ENCODE measurements at regions not wholly inside any gene's neighbourhood (a gene's known extent, or its start where the extent isn't known, plus 50 kb on each side); places are given as distances from the start of the nearest gene placed in this dataset.

- no peak for DNase-seq (ENCODE audit: low read depth, low spot score)
These were observed 540.9 kb downstream of the RNF144A start for GRCh38 chr2:7458066-7458465.

GRCh38 chr2:7467782-7468447, 550.7 kb downstream of the RNF144A start:
- DNase-seq (ENCODE audit: low read depth, low spot score) = no peak

- no peak for DNase-seq (ENCODE audit: low read depth, low spot score)
These were observed 551.2 kb downstream of the RNF144A start for GRCh38 chr2:7468448-7468828.

GRCh38 chr2:7468955-7469354, 551.7 kb downstream of the RNF144A start:
- DNase-seq (ENCODE audit: low read depth, low spot score) = no peak

- no peak for DNase-seq (ENCODE audit: low read depth, low spot score)
These were observed 554.0 kb downstream of the RNF144A start for GRCh38 chr2:7471185-7471584.

- no peak for DNase-seq (ENCODE audit: low read depth, low spot score)
These were observed 555.3 kb downstream of the RNF144A start for GRCh38 chr2:7472465-7472864.

GRCh38 chr2:7473135-7473771, 556.0 kb downstream of the RNF144A start:
- DNase-seq (ENCODE audit: low read depth, low spot score) = no peak

- DNase-seq (ENCODE audit: low read depth, low spot score) = no peak
These were observed 559.2 kb downstream of the RNF144A start for GRCh38 chr2:7476371-7476770.

- DNase-seq (ENCODE audit: low read depth, low spot score) = no peak
These were observed 562.4 kb downstream of the RNF144A start for GRCh38 chr2:7479603-7480002.

GRCh38 chr2:7480431-7480830, 563.2 kb downstream of the RNF144A start:
- no peak for DNase-seq (ENCODE audit: low read depth, low spot score)

- DNase-seq (ENCODE audit: low read depth, low spot score) = no peak
These were observed 573.5 kb downstream of the RNF144A start for GRCh38 chr2:7490672-7491071.

- no peak for DNase-seq (ENCODE audit: low read depth, low spot score)
These were observed 575.5 kb downstream of the RNF144A start for GRCh38 chr2:7492719-7493118.

- no peak for DNase-seq (ENCODE audit: low read depth, low spot score)
These were observed 580.0 kb downstream of the RNF144A start for GRCh38 chr2:7497178-7497577.

GRCh38 chr2:7499018-7499417, 581.8 kb downstream of the RNF144A start:
- DNase-seq (ENCODE audit: low read depth, low spot score) = no peak

- DNase-seq (ENCODE audit: low read depth, low spot score) = no peak
These were observed 585.1 kb downstream of the RNF144A start for GRCh38 chr2:7502336-7502735.

- DNase-seq (ENCODE audit: low read depth, low spot score) = no peak
These were observed 591.2 kb downstream of the RNF144A start for GRCh38 chr2:7508296-7508943.

- no peak for DNase-seq (ENCODE audit: low read depth, low spot score)
These were observed 593.1 kb downstream of the RNF144A start for GRCh38 chr2:7510353-7510752.

GRCh38 chr2:7513834-7514233, 596.6 kb downstream of the RNF144A start:
- no peak for DNase-seq (ENCODE audit: low read depth, low spot score)

- DNase-seq (ENCODE audit: low read depth, low spot score) = no peak
These were observed 598.1 kb downstream of the RNF144A start for GRCh38 chr2:7515327-7515726.

GRCh38 chr2:7516484-7517063, 599.4 kb downstream of the RNF144A start:
- no peak for DNase-seq (ENCODE audit: low read depth, low spot score)

- DNase-seq (ENCODE audit: low read depth, low spot score) = no peak
These were observed 599.9 kb downstream of the RNF144A start for GRCh38 chr2:7517088-7517487.

- no peak for DNase-seq (ENCODE audit: low read depth, low spot score)
These were observed 600.6 kb downstream of the RNF144A start for GRCh38 chr2:7517851-7518250.

Data from astrocyte of the hippocampus (primary cell).